NCI-H524 (cell line): ENCODE measurements at regions not wholly inside any gene's neighbourhood (a gene's known extent, or its start where the extent isn't known, plus 50 kb on each side); places are given as distances from the start of the nearest gene placed in this dataset.
A peak's percentile ranks its signal among the peaks of the same experiment; 100 is the strongest.

Experiments used
- DNase-seq, 2 experiments: peaks; one replicate each; lab custom pipeline; 2025; lab: John Stamatoyannopoulos, UW

DNA sequence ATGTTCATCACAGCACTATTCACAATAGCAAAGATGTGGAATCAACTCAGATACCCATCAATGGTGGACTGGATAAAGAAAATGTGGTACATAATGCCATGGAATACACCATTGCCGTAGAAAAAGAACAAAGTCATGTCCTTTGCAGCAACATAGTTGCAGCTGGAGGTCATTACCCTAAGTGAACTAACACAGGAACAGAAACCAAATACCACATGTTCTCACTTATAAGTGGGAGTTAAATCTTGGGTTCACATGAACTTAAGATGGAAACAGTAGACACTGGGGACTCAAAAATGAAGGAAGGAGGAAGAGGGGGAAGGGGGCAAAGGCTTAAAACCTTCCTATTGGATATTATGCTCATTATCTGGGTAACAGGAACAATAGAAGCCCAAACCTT is 228.1 kb upstream of the RAB6C start:
- no peak for DNase-seq

DNA sequence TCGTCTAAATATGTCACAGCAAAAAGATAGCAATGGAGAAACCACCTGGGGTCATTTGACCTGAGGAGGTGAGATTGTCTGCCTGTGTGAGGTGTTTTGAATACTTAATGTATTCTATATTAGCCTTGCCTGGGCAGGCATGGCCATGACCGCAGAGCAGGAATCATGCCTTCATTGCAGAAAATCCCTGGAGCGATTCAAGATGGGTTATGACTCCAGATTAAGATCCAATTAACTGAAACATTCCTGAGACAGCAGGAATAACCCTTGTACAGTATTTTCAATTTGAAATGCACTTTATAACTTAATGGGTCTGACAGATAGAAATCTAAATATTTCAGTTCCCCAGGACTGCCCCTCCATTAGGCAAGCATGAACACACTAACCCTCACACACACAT is 227.3 kb upstream of the RAB6C start:
- DNase-seq: no peak

DNA sequence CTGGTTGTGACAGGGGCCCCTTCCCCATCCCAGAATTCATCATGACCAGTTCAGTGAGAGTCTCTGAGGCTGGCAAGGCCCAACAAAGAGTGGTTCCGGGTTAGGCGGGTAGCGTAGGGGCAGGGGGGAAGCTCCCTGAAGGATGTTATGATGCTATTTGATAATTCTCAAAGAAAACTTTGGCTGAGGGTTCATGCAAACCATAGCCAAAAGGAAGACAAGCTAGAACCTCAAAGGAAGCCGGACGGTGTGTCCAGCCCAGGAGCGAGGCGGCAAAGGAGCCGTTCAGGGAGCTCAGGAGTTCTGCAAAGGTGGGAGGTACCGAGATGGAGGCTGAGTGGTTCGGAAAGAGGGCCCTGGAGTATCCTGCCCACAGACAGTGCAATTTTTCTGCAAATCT is 226.8 kb upstream of the RAB6C start:
- no peak for DNase-seq

DNA sequence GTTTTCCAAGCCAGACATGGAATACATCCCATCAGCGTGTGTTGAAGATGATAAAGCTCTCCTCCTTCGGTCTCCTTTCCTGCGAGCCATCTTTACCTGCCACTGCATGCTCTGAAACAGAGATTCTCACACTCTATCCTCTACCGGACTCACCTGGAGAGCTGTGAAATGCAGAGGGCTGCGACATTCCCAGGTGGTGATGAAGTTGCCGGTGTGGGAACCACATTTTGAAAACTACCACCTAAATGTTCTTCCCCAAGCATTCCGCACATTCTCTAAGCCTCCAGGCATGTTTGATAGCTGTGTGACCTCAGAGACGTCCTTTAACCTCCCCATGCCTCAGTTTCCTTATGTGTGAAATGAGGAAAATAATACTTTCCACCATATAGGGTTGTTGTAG is 226.2 kb upstream of the RAB6C start:
- no peak for DNase-seq

DNA sequence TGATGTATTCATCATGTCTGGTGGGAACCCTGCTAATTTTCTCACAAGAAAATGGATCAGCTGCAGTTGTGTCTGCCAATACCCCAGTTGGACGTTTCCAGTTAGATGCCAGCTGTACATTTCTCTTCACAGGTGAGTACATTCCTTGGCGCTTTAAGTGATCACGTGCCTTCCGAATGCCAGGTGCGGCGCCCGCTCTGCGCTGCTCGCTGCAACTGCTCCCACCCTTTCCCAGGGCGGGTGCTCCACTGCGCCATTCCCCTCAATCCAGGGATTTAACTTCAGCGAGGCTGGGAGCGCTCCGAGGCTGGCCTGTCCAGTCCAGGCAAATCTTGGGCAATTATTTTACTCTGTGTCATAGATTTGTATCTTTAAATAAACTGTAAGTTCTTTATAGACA is 225.0 kb upstream of the RAB6C start:
- DNase-seq: no peak

DNA sequence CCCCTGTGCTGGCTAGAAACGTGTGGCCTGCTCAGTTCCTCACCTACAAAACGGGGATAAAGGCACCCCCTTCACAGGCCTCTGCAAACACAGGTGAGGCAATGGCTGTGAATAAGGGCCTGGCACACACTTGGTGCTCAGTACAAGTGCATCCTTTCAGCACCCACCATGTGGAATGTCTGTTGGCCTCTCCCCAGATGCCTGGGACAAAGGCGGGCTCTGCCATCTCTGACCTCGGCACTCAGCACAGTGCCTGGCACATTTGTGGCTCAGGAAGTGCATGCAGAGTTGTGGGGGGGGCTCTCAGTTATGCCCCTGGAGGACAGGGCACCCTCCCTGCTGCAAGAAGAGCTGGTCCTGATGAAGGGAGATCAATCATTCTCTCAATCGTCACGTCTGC is 224.6 kb upstream of the RAB6C start:
- DNase-seq: no peak

DNA sequence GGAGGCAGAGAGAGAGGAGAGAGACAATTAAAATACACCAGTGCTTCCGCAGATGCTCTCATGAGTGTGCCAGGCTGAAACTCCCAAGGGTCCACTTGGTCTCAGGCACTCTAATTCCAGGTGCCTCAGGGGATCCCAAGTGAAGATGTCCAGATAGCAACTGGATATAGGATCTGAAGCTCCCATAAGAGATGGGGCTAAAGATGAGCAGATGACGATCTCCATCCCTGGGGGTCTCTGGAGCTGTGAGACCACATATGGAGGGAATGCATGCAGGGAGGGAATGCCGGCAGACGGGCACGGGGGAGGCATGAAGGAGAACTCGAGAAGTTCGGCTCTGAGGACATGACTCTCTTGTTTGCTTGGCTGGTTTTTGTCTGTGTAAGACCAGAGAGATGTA is 223.7 kb upstream of the RAB6C start:
- peak in 1 of 2 experiments; percentile 34 for DNase-seq

DNA sequence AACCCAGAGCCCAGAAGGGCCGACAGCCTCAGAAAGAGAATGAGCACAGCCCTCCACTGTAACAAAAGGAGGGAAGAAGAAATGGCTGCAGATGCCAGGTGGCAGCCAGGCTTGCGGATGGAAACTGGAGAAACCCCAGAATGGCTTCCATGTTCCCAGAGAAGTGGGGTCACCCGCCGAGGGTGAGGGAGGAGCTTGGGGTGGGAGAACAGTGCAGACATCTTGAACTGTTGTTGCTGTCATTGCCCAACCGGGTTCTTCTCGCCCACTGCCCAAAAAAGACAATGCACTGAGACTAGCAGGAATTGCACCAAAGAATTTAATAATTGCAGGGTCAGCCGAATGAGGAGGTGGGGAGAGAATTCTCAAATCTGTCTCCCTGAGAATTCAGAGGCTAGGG is 223.2 kb upstream of the RAB6C start:
- no peak for DNase-seq

DNA sequence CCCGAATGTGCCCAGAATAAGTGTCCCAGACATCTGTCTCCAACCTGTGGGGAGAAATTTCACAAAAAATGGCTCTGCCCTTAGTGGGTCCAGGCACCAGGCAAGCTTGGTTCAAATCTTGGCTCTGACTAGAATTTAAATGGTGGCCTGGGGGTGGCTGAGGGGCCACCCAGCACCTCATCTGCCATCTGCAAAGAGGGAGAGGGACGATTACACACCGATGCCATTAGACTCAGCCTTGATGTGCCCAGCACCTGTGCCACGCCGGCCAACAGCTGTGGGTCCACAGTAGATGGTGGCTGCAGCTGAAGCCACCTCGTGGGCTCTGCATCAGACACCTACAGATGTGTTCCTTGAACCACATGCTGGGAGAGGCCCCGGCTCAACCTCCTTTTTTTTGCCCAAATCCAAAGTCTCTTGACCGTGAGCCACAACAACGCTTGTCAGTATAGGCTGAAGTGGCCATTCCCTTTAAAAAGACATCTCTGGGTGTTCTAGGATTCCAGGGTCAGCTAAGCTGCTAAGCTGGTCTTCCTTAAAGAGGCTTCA is 222.0 kb upstream of the RAB6C start:
- no peak for DNase-seq

DNA sequence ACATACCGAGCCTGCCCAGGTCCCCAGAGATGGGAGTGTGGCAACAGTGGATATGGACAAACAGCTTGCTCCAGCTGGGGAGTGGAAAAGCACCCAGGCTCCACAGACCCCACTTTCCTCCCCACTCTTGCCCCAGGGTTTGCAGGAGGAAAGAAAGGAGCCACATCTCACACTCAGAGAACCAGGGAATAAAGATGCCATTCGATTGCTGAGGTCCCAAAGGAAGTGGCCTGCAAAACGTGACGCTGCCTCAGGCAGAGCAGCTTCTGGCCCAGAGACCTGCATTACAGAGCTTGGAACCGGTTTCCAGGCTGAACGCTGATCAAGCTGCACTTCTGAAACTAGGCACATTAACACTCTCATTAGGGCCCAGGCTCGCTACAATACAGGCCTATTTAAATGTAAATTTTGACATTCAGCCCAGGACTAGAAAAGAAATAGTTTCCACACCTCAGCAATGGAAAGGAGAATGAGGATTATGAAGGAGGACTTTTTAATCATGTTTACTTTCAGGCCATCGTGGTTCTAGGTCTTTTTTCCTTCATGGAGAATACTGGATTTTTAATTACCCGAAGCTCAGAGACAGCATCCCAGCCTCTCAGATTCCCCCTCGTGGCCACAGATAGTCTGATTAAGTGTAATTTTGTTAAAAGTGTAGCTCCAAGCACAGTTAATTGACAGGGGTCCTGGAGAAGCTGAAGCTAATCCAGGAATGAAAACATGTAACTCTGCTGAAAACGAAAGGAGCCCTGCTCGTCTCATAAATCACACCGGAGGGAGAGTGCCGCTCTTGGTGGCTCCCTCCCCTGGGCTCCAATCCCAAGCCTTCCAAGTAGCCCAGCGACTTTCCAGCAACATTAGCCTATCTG is 221.3 kb upstream of the RAB6C start:
- DNase-seq: no peak

DNA sequence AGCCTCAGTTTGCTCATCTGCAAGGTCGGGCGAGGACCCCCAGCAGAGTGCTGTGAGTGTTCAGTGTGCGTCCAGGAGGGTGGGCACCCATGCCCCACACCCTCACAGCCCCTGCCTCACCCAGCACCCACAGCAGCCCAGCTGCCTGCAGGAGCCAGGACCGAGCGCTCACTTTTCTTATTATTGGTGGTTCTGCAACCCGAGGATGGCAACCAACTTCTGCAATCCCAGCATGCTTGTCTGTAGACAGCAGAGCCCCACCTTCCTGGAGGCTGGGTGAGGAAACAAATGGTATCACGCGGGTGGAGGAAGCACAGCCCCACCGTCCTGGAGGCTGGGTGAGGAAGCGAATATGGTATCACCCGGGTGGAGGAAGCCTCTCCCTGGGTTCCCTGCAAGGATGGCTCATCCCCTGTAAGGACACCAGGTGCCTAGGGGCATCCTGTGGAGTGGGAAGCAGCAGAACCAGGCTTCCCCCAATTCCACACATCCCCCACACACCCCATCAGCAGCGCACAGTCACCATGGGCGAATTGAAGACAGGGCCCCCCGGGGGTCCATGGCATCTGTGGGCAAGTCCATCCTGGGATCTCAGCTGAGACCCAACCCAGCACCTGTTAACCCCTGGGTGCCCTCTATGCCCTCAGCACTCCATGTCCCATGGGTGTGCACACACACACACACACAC is 220.5 kb upstream of the RAB6C start:
- DNase-seq: no peak

DNA sequence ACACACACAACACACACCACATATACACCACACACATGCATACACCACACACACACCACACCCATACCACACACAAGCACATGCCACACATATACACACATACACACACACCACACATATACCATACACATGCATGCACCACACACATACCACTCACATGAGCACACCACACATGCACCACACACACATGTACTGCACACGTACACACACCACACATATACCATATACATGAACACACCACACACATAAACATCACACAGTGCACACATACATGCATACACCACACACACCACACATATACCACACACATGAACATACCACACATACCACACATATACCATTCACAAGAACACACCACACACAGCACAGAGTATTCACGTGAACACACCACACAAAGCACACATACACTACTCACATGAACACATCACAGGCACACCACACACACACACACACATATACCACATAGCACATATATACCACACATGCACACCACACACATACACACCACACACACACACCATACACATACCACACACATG is 219.9 kb upstream of the RAB6C start:
- DNase-seq: no peak

DNA sequence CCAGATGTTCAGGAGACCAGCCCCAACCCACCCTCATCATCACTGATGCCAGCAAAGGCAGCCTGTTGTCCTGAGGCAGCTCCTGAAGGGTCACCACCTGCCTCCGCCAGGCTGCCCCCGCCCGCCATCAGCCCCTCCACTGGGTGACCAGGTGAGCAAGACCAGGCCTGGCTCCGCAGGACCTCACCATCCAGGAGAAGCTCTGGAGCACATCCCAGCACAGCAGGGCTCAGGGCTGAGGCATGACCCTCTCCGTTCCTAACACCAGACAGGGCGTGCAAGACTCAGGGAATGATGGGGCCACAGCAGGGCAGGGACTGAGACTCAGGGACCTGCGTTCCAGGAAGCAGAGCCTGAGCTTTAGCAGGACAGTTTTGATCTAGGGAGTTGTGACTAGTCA is 218.8 kb upstream of the RAB6C start:
- no peak for DNase-seq

DNA sequence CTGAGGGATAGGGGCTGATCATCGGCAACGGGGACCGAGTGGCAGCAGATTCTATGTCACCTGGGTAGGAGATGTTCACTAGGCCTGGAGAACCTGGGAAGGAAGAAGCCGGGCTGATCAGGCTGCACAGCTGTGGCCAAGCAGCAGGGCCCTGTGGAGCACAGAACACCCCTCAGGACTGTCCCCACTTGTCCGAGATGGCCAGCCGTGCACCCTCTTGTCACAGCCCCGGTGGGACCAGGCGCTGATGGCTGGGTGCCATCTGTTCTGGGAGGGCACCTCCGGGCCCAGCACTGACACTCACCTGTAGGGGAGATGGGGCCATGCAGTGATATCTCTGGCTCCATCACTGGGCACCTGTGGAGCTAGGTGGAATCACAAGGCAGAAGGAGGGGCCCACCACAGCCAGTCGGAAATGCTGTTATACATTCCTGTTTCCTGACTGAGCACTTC is 217.9 kb upstream of the RAB6C start:
- no peak for DNase-seq

DNA sequence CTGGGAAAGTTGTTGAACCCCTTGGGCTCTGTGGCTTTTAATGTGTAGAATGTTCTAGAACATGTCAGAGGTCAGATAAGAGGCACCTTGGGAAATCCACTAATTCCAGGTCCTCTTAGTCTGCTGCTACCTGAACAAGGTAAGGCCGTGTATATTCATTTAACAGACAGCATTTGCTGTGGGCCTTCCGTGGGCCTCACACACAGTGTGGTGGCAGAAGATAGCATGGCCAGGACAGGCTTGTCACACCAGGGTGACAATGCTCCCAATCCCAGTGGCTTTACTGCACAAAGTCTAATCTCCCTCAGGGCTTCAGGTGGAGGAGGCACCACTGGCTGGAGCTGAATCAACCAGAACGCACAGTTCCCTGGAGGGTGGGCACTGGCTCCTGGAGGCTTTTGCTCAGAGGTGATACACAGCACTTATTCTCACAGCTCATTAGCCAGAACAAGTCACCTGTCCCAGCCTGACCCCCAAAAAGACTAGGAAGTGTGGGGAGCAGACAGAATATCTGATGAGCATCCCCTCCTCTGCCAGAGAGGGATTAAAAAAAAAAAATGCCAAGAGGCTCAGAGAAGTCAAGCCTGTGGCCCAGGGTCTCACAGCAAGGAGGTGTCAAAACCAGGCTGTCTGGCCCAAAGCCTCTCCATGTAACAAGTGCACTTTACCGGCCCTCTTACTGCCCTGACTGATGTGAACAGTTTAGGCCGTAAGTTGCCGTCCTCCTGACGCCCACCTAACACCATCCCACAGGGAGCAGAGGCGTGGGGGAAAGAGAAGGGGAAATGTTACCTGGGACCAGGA is 216.9 kb upstream of the RAB6C start:
- DNase-seq: no peak

DNA sequence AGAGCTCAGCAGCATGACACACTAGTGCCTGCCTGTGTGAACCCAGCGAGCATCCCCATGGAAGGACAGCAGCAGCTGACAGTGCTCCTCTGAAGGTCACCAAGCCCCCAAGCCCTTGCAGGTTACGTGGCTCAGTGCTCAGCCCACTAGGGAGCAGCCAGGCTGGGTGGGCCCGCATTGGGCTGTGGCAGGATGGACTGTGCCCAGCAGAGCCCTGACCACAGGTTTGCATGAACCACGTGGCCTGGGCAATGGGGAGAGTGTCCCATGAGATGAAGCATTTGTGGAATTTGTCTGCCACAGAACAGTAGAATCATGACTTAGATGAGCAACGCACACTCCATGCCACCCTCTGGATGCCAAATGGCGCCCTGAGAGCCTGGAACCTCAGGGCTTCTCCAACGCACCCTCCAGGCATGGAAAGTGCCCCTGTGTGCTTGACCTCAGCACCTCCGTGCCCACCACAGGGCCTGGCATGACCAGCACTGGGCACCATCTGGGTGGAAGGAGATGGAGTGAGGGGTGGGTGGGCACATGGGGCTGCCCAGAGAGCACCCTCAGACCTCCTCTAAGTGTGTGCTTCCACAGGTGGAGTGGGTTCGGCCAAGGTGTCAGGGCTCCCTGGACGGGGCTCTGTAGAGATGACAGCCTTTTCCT is 216.1 kb upstream of the RAB6C start:
- no peak for DNase-seq

DNA sequence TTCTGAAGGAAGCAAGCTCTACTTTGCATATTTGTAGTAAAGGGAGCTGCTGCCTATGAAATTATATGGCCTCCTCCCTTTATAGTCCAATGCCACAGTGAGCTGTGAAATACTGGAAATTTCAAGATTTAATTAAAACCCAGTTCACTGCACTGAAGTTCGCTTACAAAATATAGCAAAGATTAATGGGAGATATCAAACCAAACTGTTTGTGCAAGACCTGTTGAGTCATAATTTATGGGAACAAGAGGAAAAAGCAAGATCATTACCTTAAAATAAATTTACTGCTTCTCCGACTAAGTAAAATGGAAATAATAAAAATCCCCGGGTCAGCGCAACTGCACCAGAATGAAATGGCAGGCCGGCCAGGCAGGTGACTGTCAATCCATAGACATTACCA is 215.5 kb upstream of the RAB6C start:
- no peak for DNase-seq

DNA sequence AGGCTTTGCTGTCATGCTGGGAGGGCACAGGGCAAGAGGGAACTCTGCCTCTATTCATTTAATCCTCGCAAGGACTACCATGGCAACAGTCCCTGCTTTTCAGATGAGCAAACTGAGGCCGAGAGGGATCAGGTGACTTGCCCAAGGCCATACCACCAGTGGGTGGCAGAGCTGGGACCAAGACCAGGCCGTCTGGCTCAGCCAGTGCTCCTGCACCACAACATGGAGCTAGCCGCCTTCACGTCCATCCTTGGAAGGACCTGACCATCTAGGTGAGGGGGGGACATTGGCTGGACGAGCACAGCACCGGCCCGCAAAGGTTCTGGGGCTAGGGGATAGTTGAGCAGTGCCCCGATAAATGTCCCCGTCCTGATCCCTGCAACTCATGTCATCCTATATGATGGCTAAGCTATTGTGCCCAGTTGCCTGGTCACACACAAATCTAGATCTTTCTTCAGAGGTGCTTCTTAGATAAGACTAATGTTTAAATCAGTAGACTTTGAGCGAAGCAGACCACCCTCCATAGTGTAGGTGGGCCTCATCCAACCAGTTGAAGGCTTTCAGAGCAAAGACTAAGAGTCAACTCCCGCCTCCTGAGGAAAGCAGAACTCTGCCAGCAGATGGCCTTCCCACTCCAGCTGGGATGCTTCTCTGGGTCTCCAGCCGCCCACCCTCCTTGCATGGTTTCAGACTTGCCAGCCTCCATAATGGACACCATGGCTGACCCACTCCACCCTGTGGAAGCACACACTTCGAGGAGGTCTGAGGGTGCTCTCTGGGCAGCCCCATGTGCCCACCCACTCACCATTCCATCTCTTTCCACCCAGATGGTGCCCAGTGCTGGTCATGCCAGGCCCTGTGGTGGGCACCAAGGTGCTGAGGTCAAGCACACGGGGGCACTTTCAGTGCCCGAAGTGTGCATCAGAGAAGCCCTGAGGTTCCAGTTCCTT is 214.8 kb upstream of the RAB6C start:
- no peak for DNase-seq

DNA sequence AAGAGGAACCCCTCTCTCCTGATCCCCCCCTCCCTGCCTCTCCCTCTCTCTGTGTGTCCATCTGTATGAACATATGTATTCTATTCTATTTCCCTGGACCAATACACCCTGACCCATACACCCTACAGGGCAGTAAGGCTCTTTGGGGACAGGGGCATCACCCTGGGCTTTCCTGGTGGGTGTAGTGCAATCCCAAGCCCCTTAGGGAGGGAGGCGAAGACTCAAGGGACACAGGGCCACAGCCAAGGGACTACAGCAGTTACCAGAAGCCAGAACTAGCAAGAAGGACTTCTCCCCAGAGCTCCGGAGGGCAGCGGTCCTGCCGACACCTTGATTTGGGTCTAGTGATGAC is 214.2 kb upstream of the RAB6C start:
- DNase-seq: no peak

DNA sequence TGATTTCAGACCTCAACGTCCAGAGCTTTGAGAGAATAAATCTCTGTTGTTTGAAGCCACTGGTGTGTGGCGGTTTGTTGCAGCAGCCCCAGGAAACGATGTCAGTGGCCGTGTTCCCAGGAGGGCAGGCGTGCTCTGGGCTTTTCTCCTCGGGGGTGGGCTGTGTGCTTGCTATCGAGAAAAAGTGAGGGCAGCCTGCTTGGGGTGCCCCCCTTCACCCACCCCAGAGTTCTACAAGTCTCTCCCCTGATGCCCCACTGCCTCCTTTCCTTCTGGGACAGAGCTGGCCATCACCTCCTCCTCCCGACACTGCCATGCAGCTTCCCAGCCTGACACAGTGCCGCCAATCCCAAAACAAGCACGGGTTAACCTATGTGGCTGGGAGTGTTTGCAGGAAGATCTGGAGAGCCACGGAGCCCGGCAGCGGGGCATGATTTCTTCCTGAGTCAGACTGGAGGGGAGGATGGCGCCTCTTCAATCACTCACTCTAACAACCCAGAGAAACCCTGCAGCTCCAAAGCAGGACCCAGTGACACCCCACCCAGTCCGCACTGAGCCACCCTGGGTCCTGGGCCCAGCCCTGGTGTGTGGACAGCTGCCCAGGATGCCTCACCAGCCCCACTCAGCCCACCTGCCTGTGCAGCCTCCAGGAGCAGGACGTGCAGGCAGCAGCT is 213.7 kb upstream of the RAB6C start:
- no peak for DNase-seq
